ENCODE measurements at regions not wholly inside any gene's neighbourhood (a gene's known extent, or its start where the extent isn't known, plus 50 kb on each side); places are given as distances from the start of the nearest gene placed in this dataset.

GRCh38 chr10:118816471-118817168, 61.9 kb upstream of the CACUL1 start:
- no peak for TF ChIP-seq CTCF (IDR thresholded peaks at IDR 0.05)
- no peak for TF ChIP-seq POLR2A (IDR thresholded peaks at IDR 0.05)
